ENCODE measurements at regions not wholly inside any gene's neighbourhood (a gene's known extent, or its start where the extent isn't known, plus 50 kb on each side); places are given as distances from the start of the nearest gene placed in this dataset.

GRCh38 chr18:54717673-54718407 lies 110.4 kb upstream of the RAB27B start:
- peak; percentile 3 for DNase-seq

GRCh38 chr18:54718408-54718773 lies 109.9 kb upstream of the RAB27B start:
- no peak for DNase-seq

- no peak for DNase-seq
Measured at GRCh38 chr18:54720620-54721019, 107.7 kb upstream of the RAB27B start.

GRCh38 chr18:54726143-54726542 lies 102.1 kb upstream of the RAB27B start:
- no peak for DNase-seq

- DNase-seq, result no peak
Measured at GRCh38 chr18:54734059-54734458, 94.2 kb upstream of the RAB27B start.

- DNase-seq, result no peak
Measured at GRCh38 chr18:54736981-54737380, 91.3 kb upstream of the RAB27B start.

GRCh38 chr18:54737986-54738385 lies 90.3 kb upstream of the RAB27B start:
- no peak for DNase-seq

GRCh38 chr18:54739476-54739875 lies 88.8 kb upstream of the RAB27B start:
- DNase-seq, result no peak

GRCh38 chr18:54740136-54740846 lies 88.0 kb upstream of the RAB27B start:
- no peak for DNase-seq

- no peak for DNase-seq
Measured at GRCh38 chr18:54742120-54742519, 86.2 kb upstream of the RAB27B start.

- no peak for DNase-seq
Measured at GRCh38 chr18:54742659-54743604, 85.3 kb upstream of the RAB27B start.

- no peak for DNase-seq
Measured at GRCh38 chr18:54743605-54743995, 84.7 kb upstream of the RAB27B start.

GRCh38 chr18:54749291-54749690 lies 79.0 kb upstream of the RAB27B start:
- no peak for DNase-seq

- DNase-seq, result no peak
Measured at GRCh38 chr18:54750350-54750749, 77.9 kb upstream of the RAB27B start.

GRCh38 chr18:54752185-54752584 lies 76.1 kb upstream of the RAB27B start:
- no peak for DNase-seq

- DNase-seq, result no peak
Measured at GRCh38 chr18:54755456-54755855, 72.8 kb upstream of the RAB27B start.

- no peak for DNase-seq
Measured at GRCh38 chr18:54762386-54762785, 65.9 kb upstream of the RAB27B start.

GRCh38 chr18:54764786-54765185 lies 63.5 kb upstream of the RAB27B start:
- DNase-seq, result no peak

GRCh38 chr18:54765636-54766375 lies 62.5 kb upstream of the RAB27B start:
- no peak for DNase-seq

GRCh38 chr18:54766634-54767033 lies 61.6 kb upstream of the RAB27B start:
- DNase-seq, result no peak

- DNase-seq, result no peak
Measured at GRCh38 chr18:54767098-54767497, 61.2 kb upstream of the RAB27B start.
